Mesenchymal stem cell (in vitro differentiated cells and primary cell): ENCODE measurements at regions not wholly inside any gene's neighbourhood (a gene's known extent, or its start where the extent isn't known, plus 50 kb on each side); places are given as distances from the start of the nearest gene placed in this dataset.
"Not testable (repeated sequence)": the region's sequence is repeated elsewhere in the genome, so short reads cannot be mapped to it uniquely, and the experiment has no call there.

Source experiments
- DNase-seq: peaks from one replicate; pipeline ENCODE4 v3.0.0-alpha.2; 2013
- H2AFZ ChIP-seq: one replicate; pipeline ENCODE4 v1.6.1; 2013; ENCODE audit warnings: low read depth, mild to moderate bottlenecking, control low read depth, inconsistent platforms, low read length, moderate library complexity
- H2AK5ac ChIP-seq: 2 replicates; pipeline ENCODE4 v1.6.1; 2013; ENCODE audit warnings: low read length, moderate library complexity, mild to moderate bottlenecking, inconsistent platforms; ENCODE audit not compliant: severe bottlenecking
- H2BK120ac ChIP-seq: one replicate; pipeline ENCODE4 v1.6.1; 2013; ENCODE audit warnings: low read depth, mild to moderate bottlenecking, inconsistent platforms, low read length, moderate library complexity
- H2BK12ac ChIP-seq, 2 experiments: one replicate each; pipeline ENCODE4 v1.6.1; 2013; ENCODE audit warnings: inconsistent platforms in 2 of 2, low read length in 2 of 2, mild to moderate bottlenecking in 2 of 2, moderate library complexity in 2 of 2, control low read depth in 1 of 2
- H2BK15ac ChIP-seq: one replicate; pipeline ENCODE4 v1.6.1; 2013; ENCODE audit warnings: mild to moderate bottlenecking, low read depth, inconsistent platforms; ENCODE audit not compliant: poor library complexity, severe bottlenecking
- H2BK5ac ChIP-seq: 2 replicates; pipeline ENCODE4 v1.6.1; 2013; ENCODE audit warnings: low read depth, mild to moderate bottlenecking, low read length, control low read depth, inconsistent platforms; ENCODE audit not compliant: poor library complexity, severe bottlenecking
- H3K14ac ChIP-seq, 2 experiments: one replicate each; pipeline ENCODE4 v1.6.1; 2013; ENCODE audit warnings: inconsistent platforms in 2 of 2, low read length in 2 of 2, control low read depth in 1 of 2, mild to moderate bottlenecking in 1 of 2, moderate library complexity in 1 of 2
- H3K18ac ChIP-seq, 2 experiments: one replicate each; pipeline ENCODE4 v1.6.1; 2013; ENCODE audit warnings: inconsistent platforms in 2 of 2, low read length in 2 of 2, control low read depth in 1 of 2, low read depth in 1 of 2, mild to moderate bottlenecking in 1 of 2
- H3K23ac ChIP-seq, 2 experiments: one replicate each; pipeline ENCODE4 v1.6.1; 2013; ENCODE audit warnings: inconsistent platforms in 2 of 2, low read length in 2 of 2, mild to moderate bottlenecking in 2 of 2, moderate library complexity in 2 of 2, control low read depth in 1 of 2
- H3K27ac ChIP-seq: 2 replicates; pipeline ENCODE4 v1.5.1; 2013; ENCODE audit warnings: mild to moderate bottlenecking, moderate library complexity, low read length, control low read depth, inconsistent platforms; ENCODE audit not compliant: poor library complexity, severe bottlenecking
- H3K27me3 ChIP-seq, 2 experiments: 2 replicates each; pipeline versions ENCODE4 v1.6.1 to v1.7.0; 2013; ENCODE audit warnings: low read length in 2 of 2, mild to moderate bottlenecking in 2 of 2, moderate library complexity in 2 of 2, control low read depth in 1 of 2, inconsistent platforms in 1 of 2; ENCODE audit not compliant: control insufficient read depth in 1 of 2, insufficient read depth in 1 of 2
- H3K36me3 ChIP-seq, 2 experiments: 2 replicates each; pipeline versions ENCODE4 v1.6.1 to v1.7.0; 2013; ENCODE audit warnings: low read length in 2 of 2, control low read depth in 1 of 2, inconsistent platforms in 1 of 2, low read depth in 1 of 2, mild to moderate bottlenecking in 1 of 2; ENCODE audit not compliant: insufficient read depth in 2 of 2, control insufficient read depth in 1 of 2
- H3K4ac ChIP-seq, 2 experiments: one replicate each; pipeline ENCODE4 v1.6.1; 2013; ENCODE audit warnings: inconsistent platforms in 2 of 2, low read length in 2 of 2, mild to moderate bottlenecking in 2 of 2, moderate library complexity in 2 of 2, control low read depth in 1 of 2, low read depth in 1 of 2
- H3K4me1 ChIP-seq: 2 replicates; pipeline ENCODE4 v1.6.1; 2013; ENCODE audit warnings: low read depth, low read length, control low read depth; ENCODE audit not compliant: control insufficient read depth, insufficient read depth
- H3K4me2 ChIP-seq: 2 replicates; pipeline ENCODE4 v1.6.1; 2013; ENCODE audit warnings: low read length, mild to moderate bottlenecking, inconsistent platforms; ENCODE audit not compliant: poor library complexity, severe bottlenecking
- H3K4me3 ChIP-seq, 2 experiments: 2 replicates each; pipeline versions ENCODE4 v1.5.1 to v1.7.0; 2013; ENCODE audit warnings: low read length in 2 of 2, mild to moderate bottlenecking in 2 of 2, control low read depth in 1 of 2, low read depth in 1 of 2; ENCODE audit not compliant: insufficient read depth in 1 of 2
- H3K79me1 ChIP-seq: replicated peaks from 2 replicates; pipeline ENCODE4 v1.6.1; 2013; ENCODE audit warnings: mild to moderate bottlenecking, control low read depth, low read length, inconsistent platforms; ENCODE audit not compliant: poor library complexity, severe bottlenecking
- H3K9ac ChIP-seq: 2 replicates; pipeline ENCODE4 v1.7.0; 2013; ENCODE audit warnings: mild to moderate bottlenecking, low read length, moderate library complexity
- H3K9me3 ChIP-seq: 2 replicates; pipeline ENCODE4 v1.7.0; 2013; ENCODE audit warnings: mild to moderate bottlenecking, low read length; ENCODE audit not compliant: control insufficient read depth
- H4K8ac ChIP-seq: one replicate; pipeline ENCODE4 v1.6.1; 2013; ENCODE audit warnings: inconsistent platforms, mild to moderate bottlenecking, low read length, moderate library complexity
- H4K91ac ChIP-seq: one replicate; pipeline ENCODE4 v1.6.1; 2013; ENCODE audit warnings: mild to moderate bottlenecking, low read length, inconsistent platforms
- WGBS: methylation state at CpG from one replicate; pipeline ENCODE4 v1.1.7; 2013; ENCODE audit warnings: mixed read lengths; 5-methylcytosine and 5-hydroxymethylcytosine counted together

DNA sequence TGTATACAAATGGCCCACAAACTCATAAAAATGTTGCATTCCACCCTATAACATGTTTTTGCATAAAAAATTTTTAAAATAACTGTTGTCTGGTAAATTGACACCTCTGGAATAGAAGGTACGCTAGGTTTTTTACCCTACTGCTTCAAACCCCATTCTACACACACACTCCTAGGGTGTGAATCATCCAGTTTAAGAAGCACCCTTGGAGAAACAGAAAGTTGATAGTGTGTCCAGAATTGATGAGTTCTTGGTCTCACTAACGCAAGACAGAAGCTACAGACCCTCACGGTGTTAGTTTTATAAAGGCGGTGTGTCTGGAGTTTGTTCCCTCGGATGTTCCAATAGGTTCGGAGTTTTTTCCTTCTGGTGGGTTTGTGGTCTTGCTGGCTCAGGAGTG, 158.5 kb downstream of the KLRB1 start:
- Histone ChIP-seq H3K23ac (no peak overlapping the region), H3K9ac (no peak overlapping the region)
- 68% methylated on average over 5 of the region's 6 CpGs for WGBS

DNA sequence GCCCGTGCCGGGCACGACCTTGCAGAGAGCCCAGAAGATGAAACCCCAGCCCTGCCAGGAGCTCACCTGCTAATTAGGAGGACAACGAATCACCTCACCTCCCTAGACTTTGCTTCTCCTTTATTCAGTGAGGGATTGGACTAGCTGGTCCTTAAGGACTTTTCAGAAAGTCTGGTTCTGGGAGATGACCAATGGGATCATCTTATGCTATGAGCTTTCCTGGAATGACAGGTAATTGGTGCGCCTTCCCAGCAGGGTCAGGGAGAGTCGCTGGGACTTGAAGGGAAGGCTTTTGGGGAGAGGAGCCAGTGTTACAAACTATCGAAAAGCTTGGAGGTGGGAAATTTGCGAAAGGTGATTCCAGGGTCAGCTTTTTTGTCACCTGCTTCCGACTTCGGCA, 159.1 kb downstream of the KLRB1 start:
- not testable (repeated sequence) for H2BK12ac ChIP-seq, H3K27ac ChIP-seq, H4K91ac ChIP-seq, H2BK5ac ChIP-seq, H2AFZ ChIP-seq, H3K14ac ChIP-seq, H3K18ac ChIP-seq, H3K36me3 ChIP-seq, H4K8ac ChIP-seq, DNase-seq, H3K4me1 ChIP-seq, H2BK15ac ChIP-seq, H3K79me1 ChIP-seq, H3K27me3 ChIP-seq, H3K23ac ChIP-seq, H2AK5ac ChIP-seq, H3K9me3 ChIP-seq, H2BK120ac ChIP-seq, H3K4ac ChIP-seq
- H3K4me3 ChIP-seq, result peak overlapping the region in 1 of 2 experiments; percentile 86
- H3K9ac ChIP-seq, result peak overlapping the region; percentile 85
- peak overlapping the region; percentile 83 for H3K4me2 ChIP-seq
- 23% methylated on average over 6 of the region's 10 CpGs for WGBS

More for the DNA sequence above, 158.5 kb downstream of the KLRB1 start:
- no peak overlapping the region for H2AFZ ChIP-seq
- H4K91ac ChIP-seq, result no peak overlapping the region
- no peak overlapping the region for H3K18ac ChIP-seq
- peaks cover 1% of the 10 kb centered on the region for H3K79me1 ChIP-seq
- H2BK15ac ChIP-seq, result no peak overlapping the region
- no peaks in the 10 kb centered on the region for H3K27me3 ChIP-seq
- no peaks in the 10 kb centered on the region for H3K4me1 ChIP-seq
- H3K9me3 ChIP-seq, result no peaks in the 10 kb centered on the region
- H2BK5ac ChIP-seq, result no peak overlapping the region
- no peak overlapping the region for H3K4me3 ChIP-seq
- no peak overlapping the region for H3K4ac ChIP-seq
- H3K36me3 ChIP-seq, result no peaks in the 10 kb centered on the region
- H3K14ac ChIP-seq, result no peak overlapping the region
- no peak overlapping the region for H3K27ac ChIP-seq
- no peak overlapping the region for H3K4me2 ChIP-seq
- DNase-seq, result no peak
- no peak overlapping the region for H2BK120ac ChIP-seq
- H2BK12ac ChIP-seq, result no peak overlapping the region
- H4K8ac ChIP-seq, result no peak overlapping the region
- H2AK5ac ChIP-seq, result no peak overlapping the region

GRCh38 chr12:9447791-9448614, 159.7 kb downstream of the KLRB1 start:
- Histone ChIP-seq H3K4me2 (peak overlapping the region; percentile 83), H3K18ac (peak overlapping the region in 1 of 2 experiments; percentile 34), H3K9ac (peak overlapping the region; percentile 85), H2AFZ (peak overlapping the region; percentile 71), H3K4me3 (peak overlapping the region; percentile 65 to 86)
- peak; percentile 86 for DNase-seq
- H2AK5ac ChIP-seq, H3K14ac ChIP-seq, H3K23ac ChIP-seq, H4K91ac ChIP-seq, H2BK15ac ChIP-seq, H3K4me1 ChIP-seq, H2BK12ac ChIP-seq, H3K27me3 ChIP-seq, H4K8ac ChIP-seq, H3K9me3 ChIP-seq, H3K4ac ChIP-seq, H2BK120ac ChIP-seq, H3K79me1 ChIP-seq, H3K27ac ChIP-seq, H3K36me3 ChIP-seq, H2BK5ac ChIP-seq: not testable (repeated sequence)
- WGBS, result under 1% methylated on average over 52 of the region's 61 CpGs

DNA sequence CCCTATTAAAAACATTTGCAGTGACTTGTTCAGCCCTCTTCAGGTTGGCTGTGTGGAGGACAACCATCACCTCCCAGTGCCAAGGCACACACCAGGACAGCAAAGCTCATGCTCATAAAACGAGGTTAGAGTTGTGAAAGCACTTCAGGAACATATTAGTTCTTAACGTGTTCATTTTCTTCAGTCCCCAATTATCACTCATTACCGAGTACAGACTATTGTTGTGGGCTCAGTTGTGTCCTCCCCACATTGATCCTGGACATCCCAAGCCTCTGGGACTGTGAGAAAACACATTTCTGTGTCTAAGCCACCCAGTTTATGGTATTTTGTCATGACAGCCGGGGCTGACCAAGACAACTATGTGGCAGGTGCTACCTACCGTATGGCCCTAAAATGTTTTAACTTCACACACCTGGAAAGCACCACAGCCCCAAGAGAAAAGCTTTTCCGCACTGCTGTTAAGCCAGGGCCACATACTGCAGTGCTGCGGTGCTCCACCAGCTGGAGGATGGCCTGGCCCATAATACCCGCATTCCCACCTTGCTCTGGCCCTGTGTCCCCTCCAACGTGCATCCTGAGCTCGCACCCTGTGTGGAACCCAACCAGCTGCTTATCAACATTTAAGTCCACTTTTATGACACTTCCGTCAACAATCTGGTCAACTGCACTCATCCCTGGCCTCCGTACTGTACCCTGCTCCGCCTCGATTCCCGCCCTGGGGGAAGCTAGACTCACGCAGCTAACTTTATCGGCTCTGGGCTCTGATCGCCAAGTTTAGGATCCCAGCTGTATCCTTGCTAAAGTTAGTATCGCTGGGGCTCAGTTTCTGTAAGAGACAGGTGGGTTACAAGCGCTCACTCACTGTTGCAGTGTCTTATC, 160.6 kb downstream of the KLRB1 start:
- Histone ChIP-seq H3K4me2 (peak overlapping the region; percentile 82), H3K9ac (peak overlapping the region; percentile 85), H3K4me3 (peak overlapping the region in 1 of 2 experiments; percentile 86)
- H3K27me3 ChIP-seq, H3K36me3 ChIP-seq, H3K27ac ChIP-seq, H3K4me1 ChIP-seq, H4K8ac ChIP-seq, H3K79me1 ChIP-seq, H3K18ac ChIP-seq, H2BK120ac ChIP-seq, H4K91ac ChIP-seq, H2BK5ac ChIP-seq, H2BK12ac ChIP-seq, H3K4ac ChIP-seq, H2AK5ac ChIP-seq, H3K23ac ChIP-seq, H2AFZ ChIP-seq, H3K14ac ChIP-seq, H3K9me3 ChIP-seq, H2BK15ac ChIP-seq, DNase-seq: not testable (repeated sequence)
- WGBS, result 46% methylated on average over 9 of the region's 20 CpGs
